ENCODE measurements at regions not wholly inside any gene's neighbourhood (a gene's known extent, or its start where the extent isn't known, plus 50 kb on each side); places are given as distances from the start of the nearest gene placed in this dataset.

- Histone ChIP-seq H2AFZ (ENCODE audit: low read length) (no peak overlapping the region), H3K4me2 (ENCODE audit: insufficient read depth, insufficient read length, low read length) (no peak overlapping the region), H3K4ac (ENCODE audit: low read depth, low read length) (no peak overlapping the region), H2BK20ac (ENCODE audit: low read depth, low read length, poor library complexity, severe bottlenecking) (no peak overlapping the region), H2AK5ac (ENCODE audit: insufficient read length, low read length) (no peak overlapping the region), H3K23me2 (ENCODE audit: insufficient read length, low read depth, low read length, poor library complexity, severe bottlenecking) (no peaks in the 10 kb centered on the region), H2BK12ac (ENCODE audit: insufficient read length, low read depth, low read length) (no peak overlapping the region), H3K27me3 (ENCODE audit: insufficient read depth, low read length) (no peaks in the 10 kb centered on the region), H2BK120ac (ENCODE audit: low read depth, low read length, poor library complexity, severe bottlenecking) (no peak overlapping the region), H3K9ac (ENCODE audit: extremely low read depth, insufficient read length, low read length) (no peak overlapping the region), H3K4me1 (ENCODE audit: insufficient read depth, low read length) (no peaks in the 10 kb centered on the region), H4K8ac (replicated peaks; ENCODE audit: insufficient read length, low read depth, low read length) (no peak overlapping the region), H3K14ac (ENCODE audit: insufficient read depth, low read length) (no peak overlapping the region), H4K20me1 (ENCODE audit: control insufficient read depth, insufficient read depth, insufficient read length) (no peaks in the 10 kb centered on the region), H3K79me1 (ENCODE audit: insufficient read depth, low read depth, low read length, poor library complexity, severe bottlenecking) (no peaks in the 10 kb centered on the region), H3K18ac (ENCODE audit: insufficient read length, low read depth, low read length) (no peak overlapping the region), H3T11ph (ENCODE audit: low read length) (no peak overlapping the region), H4K5ac (ENCODE audit: insufficient read length, low read depth, low read length) (no peak overlapping the region), H3K79me2 (ENCODE audit: insufficient read depth, low read length) (no peaks in the 10 kb centered on the region), H2BK5ac (ENCODE audit: insufficient read length, low read length) (no peak overlapping the region), H3K27ac (ENCODE audit: insufficient read length, low read depth, low read length) (no peak overlapping the region), H4K91ac (ENCODE audit: insufficient read length, low read depth, low read length) (no peak overlapping the region), H3K9me3 (ENCODE audit: control insufficient read depth, low read depth, low read length) (no peaks in the 10 kb centered on the region), H3K23ac (ENCODE audit: insufficient read length, low read depth, low read length) (no peak overlapping the region), H3K56ac (ENCODE audit: insufficient read length, low read depth, low read length) (no peak overlapping the region), H2BK15ac (ENCODE audit: low read depth, low read length) (no peak overlapping the region)
- no peak for DNase-seq
- Mint-ChIP-seq H3K4me1 (peaks cover 0 to 9% of the 10 kb centered on the region in 2 experiments; a peak in 2 of 4 replicates), H3K27me3 (ENCODE audit: low read depth) (no peaks in the 10 kb centered on the region; the same call in 1 of the 2 replicates), H3K27ac (no peak overlapping the region), H3K9me3 (peaks cover 13 to 17% of the 10 kb centered on the region in 2 experiments), H3K36me3 (ENCODE audit: insufficient read depth in 1 of 3, low read depth in 3 of 3) (peaks cover 8 to 18% (median 13%) of the 10 kb centered on the region in 3 experiments), H3K4me3 (no peak overlapping the region)
- no peak for TF ChIP-seq CTCF (conservative IDR thresholded peaks at IDR 0.05)
These were observed 1469.0 kb downstream of the TECRL start for GRCh38 chr4:62940229-62940628.

Data from H9 (cell line).